ENCODE measurements at regions not wholly inside any gene's neighbourhood (a gene's known extent, or its start where the extent isn't known, plus 50 kb on each side); places are given as distances from the start of the nearest gene placed in this dataset.

GRCh38 chr20:39152126-39152525, 190.0 kb downstream of the DHX35 start:
- no peak for TF ChIP-seq GLI2 (tag by site-specific recombination; IDR thresholded peaks at IDR 0.05; ENCODE audit: borderline replicate concordance, low read depth)
- no peak for TF ChIP-seq CTCF (tag by site-specific recombination; IDR thresholded peaks at IDR 0.05)
- no peak for TF ChIP-seq ZBTB26 (tag by site-specific recombination; optimal IDR thresholded peaks at IDR 0.05)
- no peak for TF ChIP-seq KLF10 (tag by site-specific recombination; IDR thresholded peaks at IDR 0.05)
- TF ChIP-seq KLF1 (tag by site-specific recombination; IDR thresholded peaks at IDR 0.05), result no peak
- TF ChIP-seq, protein P1, sequence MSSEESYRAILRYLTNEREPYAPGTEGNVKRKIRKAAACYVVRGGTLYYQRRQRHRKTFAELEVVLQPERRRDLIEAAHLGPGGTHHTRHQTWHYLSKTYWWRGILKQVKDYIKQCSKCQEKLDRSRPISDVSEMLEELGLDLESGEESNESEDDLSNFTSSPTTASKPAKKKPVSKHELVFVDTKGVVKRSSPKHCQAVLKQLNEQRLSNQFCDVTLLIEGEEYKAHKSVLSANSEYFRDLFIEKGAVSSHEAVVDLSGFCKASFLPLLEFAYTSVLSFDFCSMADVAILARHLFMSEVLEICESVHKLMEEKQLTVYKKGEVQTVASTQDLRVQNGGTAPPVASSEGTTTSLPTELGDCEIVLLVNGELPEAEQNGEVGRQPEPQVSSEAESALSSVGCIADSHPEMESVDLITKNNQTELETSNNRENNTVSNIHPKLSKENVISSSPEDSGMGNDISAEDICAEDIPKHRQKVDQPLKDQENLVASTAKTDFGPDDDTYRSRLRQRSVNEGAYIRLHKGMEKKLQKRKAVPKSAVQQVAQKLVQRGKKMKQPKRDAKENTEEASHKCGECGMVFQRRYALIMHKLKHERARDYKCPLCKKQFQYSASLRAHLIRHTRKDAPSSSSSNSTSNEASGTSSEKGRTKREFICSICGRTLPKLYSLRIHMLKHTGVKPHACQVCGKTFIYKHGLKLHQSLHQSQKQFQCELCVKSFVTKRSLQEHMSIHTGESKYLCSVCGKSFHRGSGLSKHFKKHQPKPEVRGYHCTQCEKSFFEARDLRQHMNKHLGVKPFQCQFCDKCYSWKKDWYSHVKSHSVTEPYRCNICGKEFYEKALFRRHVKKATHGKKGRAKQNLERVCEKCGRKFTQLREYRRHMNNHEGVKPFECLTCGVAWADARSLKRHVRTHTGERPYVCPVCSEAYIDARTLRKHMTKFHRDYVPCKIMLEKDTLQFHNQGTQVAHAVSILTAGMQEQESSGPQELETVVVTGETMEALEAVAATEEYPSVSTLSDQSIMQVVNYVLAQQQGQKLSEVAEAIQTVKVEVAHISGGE (tag by site-specific recombination; conservative IDR thresholded peaks at IDR 0.05; ENCODE audit: low read depth), result no peak
- TF ChIP-seq, protein P2, sequence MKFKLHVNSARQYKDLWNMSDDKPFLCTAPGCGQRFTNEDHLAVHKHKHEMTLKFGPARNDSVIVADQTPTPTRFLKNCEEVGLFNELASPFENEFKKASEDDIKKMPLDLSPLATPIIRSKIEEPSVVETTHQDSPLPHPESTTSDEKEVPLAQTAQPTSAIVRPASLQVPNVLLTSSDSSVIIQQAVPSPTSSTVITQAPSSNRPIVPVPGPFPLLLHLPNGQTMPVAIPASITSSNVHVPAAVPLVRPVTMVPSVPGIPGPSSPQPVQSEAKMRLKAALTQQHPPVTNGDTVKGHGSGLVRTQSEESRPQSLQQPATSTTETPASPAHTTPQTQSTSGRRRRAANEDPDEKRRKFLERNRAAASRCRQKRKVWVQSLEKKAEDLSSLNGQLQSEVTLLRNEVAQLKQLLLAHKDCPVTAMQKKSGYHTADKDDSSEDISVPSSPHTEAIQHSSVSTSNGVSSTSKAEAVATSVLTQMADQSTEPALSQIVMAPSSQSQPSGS (tag by site-specific recombination; IDR thresholded peaks at IDR 0.05; ENCODE audit: low read depth), result no peak
- TF ChIP-seq ZBTB17 (tag by site-specific recombination; IDR thresholded peaks at IDR 0.05), result no peak

Measured in HEK293 (cell line).